B cell (primary cell): ENCODE measurements at regions not wholly inside any gene's neighbourhood (a gene's known extent, or its start where the extent isn't known, plus 50 kb on each side); places are given as distances from the start of the nearest gene placed in this dataset.

ENCODE experiments used
- ATAC-seq: fragments of 200-7000 bp; cut with Tn5 transposase; one replicate; pipeline ENCODE4 v1.10.0; 2021; ENCODE audit warnings: low read depth, mild to moderate bottlenecking, moderate number of reproducible peaks, moderate library complexity
- CTCF ChIA-PET: fragments of 350-600 bp; sonication (Branson Sonifier 250); formaldehyde crosslinking; loops from one replicate; lab custom pipeline; 2021; ENCODE audit warnings: antibody characterized with exemption, inconsistent platforms; lab: Charles Lee
- POLR2A ChIA-PET: fragments of 350-600 bp; sonication (Branson Sonifier 250); formaldehyde crosslinking; loops from one replicate; lab custom pipeline; 2021; ENCODE audit warnings: antibody characterized with exemption; lab: Charles Lee
- DNase-seq: peaks from one replicate; pipeline ENCODE4 v3.0.0; 2013
- H2AFZ ChIP-seq: 2 replicates; pipeline ENCODE4 v1.6.1; 2012; ENCODE audit warnings: mild to moderate bottlenecking, low read depth, low read length; ENCODE audit not compliant: insufficient read depth, poor library complexity, severe bottlenecking
- H3K27ac ChIP-seq, 2 donors: 1 replicate in 1 of 2; 2 replicates in 1 of 2; pipeline ENCODE4 v1.5.1; 2012 to 2013; ENCODE audit warnings: low read length in 2 of 2, mild to moderate bottlenecking in 2 of 2, moderate library complexity in 1 of 2
- H3K27me3 ChIP-seq, 4 experiments: fragments of 200-600 bp in 1 of 4; sonication (generic) in 1 of 4; replicated peaks in 1 of 4; 1 replicate in 2 of 4; 2 replicates in 2 of 4; pipeline versions ENCODE4 v1.6.1 to v1.7.0; 2013 to 2016; ENCODE audit warnings: low read length in 3 of 4, mild to moderate bottlenecking in 2 of 4, mixed read lengths in 1 of 4, moderate library complexity in 1 of 4; ENCODE audit not compliant: insufficient read depth in 4 of 4, control insufficient read depth in 3 of 4; ENCODE audit errors: control extremely low read depth in 1 of 4
- H3K36me3 ChIP-seq, 2 experiments: replicated peaks in 1 of 2; 1 replicate in 1 of 2; 2 replicates in 1 of 2; pipeline versions ENCODE4 v1.6.1 to v1.7.1; 2013; ENCODE audit warnings: low read length in 1 of 2; ENCODE audit not compliant: insufficient read depth in 2 of 2, control insufficient read depth in 1 of 2; ENCODE audit errors: control extremely low read depth in 1 of 2, extremely low read depth in 1 of 2
- H3K4me1 ChIP-seq, 2 donors: fragments of 200-600 bp in 1 of 2; sonication (generic) in 1 of 2; 1 replicate in 1 of 2; 2 replicates in 1 of 2; pipeline versions ENCODE4 v1.5.1 to v1.6.1; 2013 to 2017; ENCODE audit warnings: low read length in 2 of 2; ENCODE audit not compliant: control insufficient read depth in 2 of 2, insufficient read depth in 2 of 2
- H3K4me2 ChIP-seq: replicated peaks from 2 replicates; pipeline ENCODE3; 2012; ENCODE audit warnings: mild to moderate bottlenecking, low read depth, low read length; ENCODE audit not compliant: poor library complexity, severe bottlenecking
- H3K4me3 ChIP-seq, 5 experiments: fragments of 200-600 bp in 1 of 5; sonication (generic) in 1 of 5; 1 replicate in 3 of 5; 2 replicates in 2 of 5; pipeline versions ENCODE4 v1.5.1 to v1.7.0; 2011 to 2016; ENCODE audit warnings: low read length in 4 of 5, mild to moderate bottlenecking in 4 of 5, low read depth in 2 of 5, control low read depth in 1 of 5, moderate library complexity in 1 of 5; ENCODE audit not compliant: insufficient read depth in 1 of 5; ENCODE audit errors: control extremely low read depth in 1 of 5, extremely low read depth in 1 of 5
- H3K79me2 ChIP-seq: fragments of 200-600 bp; sonication (generic); one replicate; pipeline ENCODE4 v1.6.0; 2016; ENCODE audit warnings: low read length; ENCODE audit not compliant: control insufficient read depth, insufficient read depth
- H3K9ac ChIP-seq: fragments of 200-600 bp; sonication (generic); 2 replicates; pipeline ENCODE4 v1.6.1; 2017; ENCODE audit warnings: mild to moderate bottlenecking, low read length, moderate library complexity
- H3K9me3 ChIP-seq, 3 donors: one replicate each; pipeline versions ENCODE4 v1.6.1 to v1.7.1; 2013; ENCODE audit warnings: low read length in 2 of 3; ENCODE audit not compliant: control insufficient read depth in 2 of 3, insufficient read depth in 1 of 3; ENCODE audit errors: control extremely low read depth in 1 of 3
- H4K20me1 ChIP-seq: 2 replicates; pipeline ENCODE4 v1.6.0; 2012; ENCODE audit warnings: mild to moderate bottlenecking, low read length; ENCODE audit not compliant: insufficient read depth, control insufficient read depth, poor library complexity, severe bottlenecking
- H3K27ac Mint-ChIP-seq: one replicate; pipeline ENCODE4 v1.8.0; 2021; ENCODE audit warnings: mixed read lengths
- H3K27me3 Mint-ChIP-seq: one replicate; pipeline ENCODE4 v1.8.0; 2021; ENCODE audit warnings: mixed read lengths
- H3K4me1 Mint-ChIP-seq: one replicate; pipeline ENCODE4 v1.8.0; 2021; ENCODE audit warnings: mixed read lengths
- H3K4me3 Mint-ChIP-seq: one replicate; pipeline ENCODE4 v1.8.0; 2021; ENCODE audit warnings: mixed read lengths
- H3K9me3 Mint-ChIP-seq: one replicate; pipeline ENCODE4 v1.8.0; 2022; ENCODE audit warnings: mixed read lengths; ENCODE audit not compliant: insufficient read depth
- CTCF ChIP-seq: fragments of 200-600 bp; IDR thresholded peaks from one replicate; pipeline ENCODE4 v1.8.0; 2022; ENCODE audit warnings: antibody characterized with exemption, mild to moderate bottlenecking
- EZH2 ChIP-seq: IDR thresholded peaks from 2 replicates; pipeline ENCODE4 v1.6.1; 2012; ENCODE audit warnings: borderline replicate concordance, low read depth, mild to moderate bottlenecking, moderate library complexity, low read length; ENCODE audit not compliant: insufficient read depth, poor library complexity, severe bottlenecking
- WGBS: methylation state at CpG from one replicate; pipeline ENCODE4 v1.1.5; 2013; ENCODE audit warnings: missing lambda C conversion rate; ENCODE audit not compliant: insufficient coverage; 5-methylcytosine and 5-hydroxymethylcytosine counted together
- intact Hi-C: fragments of 100-400 bp; cut with micrococcal nuclease; formaldehyde crosslinking; loops from one replicate; pipeline ENCODE4 v1.10.0; 2022

- H3K9me3 ChIP-seq: peaks cover 0 to 3% (median 0%) of the 10 kb centered on the region in 3 donors
- Mint-ChIP-seq H3K27ac (no peak overlapping the region), H3K4me1 (no peaks in the 10 kb centered on the region), H3K4me3 (no peak overlapping the region), H3K27me3 (peaks cover 6% of the 10 kb centered on the region), H3K9me3 (peaks cover 5% of the 10 kb centered on the region)
- no peaks in the 10 kb centered on the region for H3K27me3 ChIP-seq
- H3K79me2 ChIP-seq: no peaks in the 10 kb centered on the region
- WGBS: 100% methylated on average over 2 of the region's 2 CpGs
- DNase-seq: no peak
- intact Hi-C loops: no loop called here
- ChIA-PET CTCF (no interaction called here), POLR2A (no interaction called here)
- H3K36me3 ChIP-seq: no peaks in the 10 kb centered on the region
- no peak overlapping the region for H3K9ac ChIP-seq
- no peak overlapping the region for H2AFZ ChIP-seq
- TF ChIP-seq EZH2 (no peak), CTCF (no peak)
- H3K27ac ChIP-seq: no peak overlapping the region
- H4K20me1 ChIP-seq: no peaks in the 10 kb centered on the region
- no peak overlapping the region for H3K4me2 ChIP-seq
- H3K4me3 ChIP-seq: no peak overlapping the region
- H3K4me1 ChIP-seq: no peaks in the 10 kb centered on the region
- ATAC-seq: no peak
Measured at GRCh38 chr5:112087222-112087621, 330.2 kb upstream of the NREP start.

- no peak overlapping the region for H3K4me3 ChIP-seq
- DNase-seq: no peak
- Mint-ChIP-seq H3K9me3 (peaks cover 5% of the 10 kb centered on the region), H3K27ac (no peak overlapping the region), H3K27me3 (peaks cover 6% of the 10 kb centered on the region), H3K4me1 (no peaks in the 10 kb centered on the region), H3K4me3 (no peak overlapping the region)
- H3K9ac ChIP-seq: no peak overlapping the region
- H3K4me1 ChIP-seq: no peaks in the 10 kb centered on the region
- ATAC-seq: no peak
- no peak for TF ChIP-seq EZH2
- TF ChIP-seq CTCF: no peak
- CTCF ChIA-PET: no interaction called here
- no peak overlapping the region for H2AFZ ChIP-seq
- intact Hi-C loops: no loop called here
- POLR2A ChIA-PET: no interaction called here
- H3K4me2 ChIP-seq: no peak overlapping the region
- H3K9me3 ChIP-seq: peaks cover 0 to 3% (median 0%) of the 10 kb centered on the region in 3 donors
- H3K27me3 ChIP-seq: no peaks in the 10 kb centered on the region
- no peaks in the 10 kb centered on the region for H3K79me2 ChIP-seq
- no peaks in the 10 kb centered on the region for H4K20me1 ChIP-seq
- no peaks in the 10 kb centered on the region for H3K36me3 ChIP-seq
- no peak overlapping the region for H3K27ac ChIP-seq
- no CpG with 5 or more reads among the region's 1 CpG for WGBS
Measured at GRCh38 chr5:112086740-112087139, 329.7 kb upstream of the NREP start.
